ENCODE measurements at regions not wholly inside any gene's neighbourhood (a gene's known extent, or its start where the extent isn't known, plus 50 kb on each side); places are given as distances from the start of the nearest gene placed in this dataset.

- no peak for DNase-seq (ENCODE audit: extremely low spot score)
- TF ChIP-seq POLR2AphosphoS5 (IDR thresholded peaks at IDR 0.05) (no peak), POLR2A (IDR thresholded peaks at IDR 0.05; ENCODE audit: low read depth) (no peak), CTCF (IDR thresholded peaks at IDR 0.05) (no peak), EP300 (IDR thresholded peaks at IDR 0.05) (no peak)
- no peaks in the 10 kb centered on the region for H3K27me3 ChIP-seq
- intact Hi-C loops (cut with DNase I) = no loop called here
- WGBS = 77% methylated on average over 2 of the region's 2 CpGs
- H3K9me3 ChIP-seq = no peaks in the 10 kb centered on the region
- no peak overlapping the region for H3K27ac ChIP-seq (replicated peaks in 1 of 4)
- H3K4me1 ChIP-seq = no peaks in the 10 kb centered on the region
- H3K36me3 ChIP-seq = no peaks in the 10 kb centered on the region
- no peak overlapping the region for H3K4me3 ChIP-seq
Observed at GRCh38 chr4:121477480-121477879, 96.7 kb upstream of the QRFPR start.

- Histone ChIP-seq H3K27me3 (no peaks in the 10 kb centered on the region), H3K36me3 (no peaks in the 10 kb centered on the region), H3K27ac (replicated peaks in 1 of 4) (no peak overlapping the region), H3K4me3 (no peak overlapping the region), H3K4me1 (no peaks in the 10 kb centered on the region), H3K9me3 (no peaks in the 10 kb centered on the region)
- intact Hi-C loops (cut with DNase I) = no loop called here
- WGBS = 83% methylated on average over 1 of the region's 1 CpG
- DNase-seq (ENCODE audit: extremely low spot score) = no peak
- TF ChIP-seq CTCF (IDR thresholded peaks at IDR 0.05) = no peak
- TF ChIP-seq POLR2A (IDR thresholded peaks at IDR 0.05; ENCODE audit: low read depth) = no peak
- no peak for TF ChIP-seq POLR2AphosphoS5 (IDR thresholded peaks at IDR 0.05)
- no peak for TF ChIP-seq EP300 (IDR thresholded peaks at IDR 0.05)
Observed at GRCh38 chr4:121477079-121477478, 96.3 kb upstream of the QRFPR start.

- no peak for DNase-seq (ENCODE audit: extremely low spot score)
- Histone ChIP-seq H3K27me3 (no peaks in the 10 kb centered on the region), H3K4me1 (no peaks in the 10 kb centered on the region), H3K36me3 (no peaks in the 10 kb centered on the region), H3K4me3 (no peak overlapping the region), H3K27ac (replicated peaks in 1 of 4) (no peak overlapping the region), H3K9me3 (no peaks in the 10 kb centered on the region)
- WGBS = 71% methylated on average over 2 of the region's 2 CpGs
- no peak for TF ChIP-seq POLR2A (IDR thresholded peaks at IDR 0.05; ENCODE audit: low read depth)
- no peak for TF ChIP-seq POLR2AphosphoS5 (IDR thresholded peaks at IDR 0.05)
- TF ChIP-seq CTCF (IDR thresholded peaks at IDR 0.05) = no peak
- no peak for TF ChIP-seq EP300 (IDR thresholded peaks at IDR 0.05)
- intact Hi-C loops (cut with DNase I) = no loop called here
Observed at GRCh38 chr4:121472937-121473721, 92.3 kb upstream of the QRFPR start.

GRCh38 chr4:121464854-121465253 is 84.0 kb upstream of the QRFPR start:
- WGBS = 73% methylated on average over 2 of the region's 2 CpGs
- no peak overlapping the region for H3K27ac ChIP-seq (replicated peaks in 1 of 4)
- H3K4me3 ChIP-seq = no peak overlapping the region
- no peak for DNase-seq (ENCODE audit: extremely low spot score)
- TF ChIP-seq EP300 (IDR thresholded peaks at IDR 0.05) = no peak
- TF ChIP-seq CTCF (IDR thresholded peaks at IDR 0.05) = no peak
- no peak for TF ChIP-seq POLR2A (IDR thresholded peaks at IDR 0.05; ENCODE audit: low read depth)
- TF ChIP-seq POLR2AphosphoS5 (IDR thresholded peaks at IDR 0.05) = no peak
- H3K4me1 ChIP-seq = peaks cover 0 to 4% (median 0%) of the 10 kb centered on the region in 4 donors
- intact Hi-C loops (cut with DNase I) = loop anchor here (10.0 kb wide), 1 partner anchor 190 kb away; no protein-coding TSS in a partner anchor
- H3K27me3 ChIP-seq = no peaks in the 10 kb centered on the region
- H3K36me3 ChIP-seq = no peaks in the 10 kb centered on the region
- no peaks in the 10 kb centered on the region for H3K9me3 ChIP-seq

All from esophagus muscularis mucosa (tissue), 4 donors.